K562 (cell line): ENCODE measurements at regions not wholly inside any gene's neighbourhood (a gene's known extent, or its start where the extent isn't known, plus 50 kb on each side); places are given as distances from the start of the nearest gene placed in this dataset.
"Not testable (repeated sequence)": the region's sequence is repeated elsewhere in the genome, so short reads cannot be mapped to it uniquely, and the experiment has no call there.

Experiments
- ATAC-seq: fragments of 200-7000 bp; cut with Tn5 transposase; 3 replicates; pipeline ENCODE4 v1.9.1; 2020; ENCODE audit warnings: moderate library complexity
- BruUV-seq: library from RNA; stranded (reverse); fragments of 400-500 nt; replicated peaks from 2 replicates; lab custom pipeline; 2021; lab: Mats Ljungman, UMichigan
- CTCF ChIA-PET: fragments of 300-600 bp; formaldehyde crosslinking; extraction: SDS; loops from one replicate; lab custom pipeline; 2021; ENCODE audit warnings: low intra/inter-chr PET ratio; lab: Yijun Ruan, JAX
- POLR2A ChIA-PET: fragments of 300-600, 350-650 bp; sonication (Branson Sonifier 250); formaldehyde crosslinking; extraction: SDS; loops from one replicate; lab custom pipeline; 2021; ENCODE audit warnings: antibody characterized with exemption, inconsistent platforms; lab: Yijun Ruan, JAX
- DNase-seq, 4 experiments: peaks; one replicate each; pipeline versions ENCODE4 v3.0.0 to v3.0.0-alpha.2; 2011 to 2018; ENCODE audit warnings: low spot score in 3 of 4, mixed read lengths in 3 of 4; ENCODE audit errors: extremely low read depth in 1 of 4
- FAIRE-seq: peaks from 2 replicates; lab custom pipeline; 2011; peaks lifted over from hg19 to GRCh38; lab: Jason Lieb, UNC
- H2AFZ ChIP-seq: 2 replicates; pipeline ENCODE4 v1.6.0; 2011; ENCODE audit warnings: low read depth, low read length, control low read depth, inconsistent platforms
- H3K27ac ChIP-seq: fragments of 200-600 bp; 3 replicates; pipeline ENCODE4 v1.8.0; 2011; ENCODE audit warnings: low read depth, mild to moderate bottlenecking, control low read depth, inconsistent platforms, low read length, moderate library complexity, mixed read lengths; ENCODE audit errors: extremely low read depth
- H3K27me3 ChIP-seq, 2 experiments: fragments of 300-600 bp in 1 of 2; 2 replicates in 1 of 2; 3 replicates in 1 of 2; pipeline versions ENCODE4 v1.6.0 to v1.8.0; 2011; ENCODE audit warnings: inconsistent platforms in 2 of 2, low read length in 2 of 2, mild to moderate bottlenecking in 1 of 2, mixed read lengths in 1 of 2, moderate library complexity in 1 of 2; ENCODE audit not compliant: control insufficient read depth in 2 of 2, insufficient read depth in 2 of 2
- H3K36me3 ChIP-seq: fragments of 300-600 bp; 3 replicates; pipeline ENCODE4 v1.8.0; 2011; ENCODE audit warnings: mild to moderate bottlenecking, low read length, inconsistent platforms; ENCODE audit not compliant: control insufficient read depth, insufficient read depth
- H3K4me1 ChIP-seq, 2 experiments: fragments of 200-600 bp in 1 of 2; replicated peaks in 1 of 2; 2 replicates in 1 of 2; 3 replicates in 1 of 2; pipeline versions ENCODE4 v1.5.1 to v1.8.0; 2011; ENCODE audit warnings: inconsistent platforms in 2 of 2, low read length in 2 of 2, mild to moderate bottlenecking in 1 of 2, mixed read lengths in 1 of 2, moderate library complexity in 1 of 2; ENCODE audit not compliant: control insufficient read depth in 2 of 2, insufficient read depth in 2 of 2
- H3K4me2 ChIP-seq: 2 replicates; pipeline ENCODE4 v1.6.1; 2011; ENCODE audit warnings: low read length, control low read depth, inconsistent platforms, mixed read lengths; ENCODE audit not compliant: insufficient read depth
- H3K4me3 ChIP-seq: fragments of 200-600 bp; sonication (generic), shearing (Covaris generic); 2 replicates; pipeline ENCODE4 v1.5.1; 2016; ENCODE audit warnings: control low read depth, inconsistent platforms
- H3K79me2 ChIP-seq: fragments of 200-600 bp; 3 replicates; pipeline ENCODE4 v1.8.0; 2011; ENCODE audit warnings: low read length, inconsistent platforms; ENCODE audit not compliant: control insufficient read depth, insufficient read depth
- H3K9ac ChIP-seq, 2 experiments: 2 replicates each; pipeline versions ENCODE4 v1.6.0 to v1.6.1; 2011; ENCODE audit warnings: low read depth in 2 of 2, low read length in 2 of 2, control low read depth in 1 of 2, inconsistent platforms in 1 of 2, mild to moderate bottlenecking in 1 of 2, mixed read lengths in 1 of 2; ENCODE audit not compliant: insufficient read depth in 1 of 2
- H3K9me1 ChIP-seq: one replicate; pipeline ENCODE4 v1.6.0; 2011; ENCODE audit warnings: inconsistent platforms, mild to moderate bottlenecking, low read length, moderate library complexity; ENCODE audit not compliant: control insufficient read depth, insufficient read depth
- H3K9me3 ChIP-seq: replicated peaks from 2 replicates; pipeline ENCODE4 v1.5.1; 2011; ENCODE audit warnings: low read depth, low read length, inconsistent platforms; ENCODE audit not compliant: control insufficient read depth, insufficient read depth
- H4K20me1 ChIP-seq: replicated peaks from 2 replicates; pipeline ENCODE4 v1.6.1; 2011; ENCODE audit warnings: low read length, inconsistent platforms, mixed read lengths; ENCODE audit not compliant: control insufficient read depth, insufficient read depth
- TSC22D4 ChIP-seq: fragments of 450-650 bp; IDR thresholded peaks from 2 replicates; pipeline ENCODE4 v1.6.1; 2016; ENCODE audit warnings: missing genetic modification characterization, missing biosample characterization, control low read depth
- WGBS: fragments of 100-300 bp; shearing (Covaris generic); methylation state at CpG from one replicate; pipeline ENCODE4 v1.1.6; 2016; ENCODE audit warnings: low coverage, mixed read lengths; ENCODE audit not compliant: insufficient coverage; ENCODE audit errors: missing lambda C conversion rate; 5-methylcytosine and 5-hydroxymethylcytosine counted together
- in situ Hi-C: fragments of 300-500 bp; cut with MboI; formaldehyde crosslinking; loops from 4 replicates; pipeline ENCODE4 v1.15.0; 2018; ENCODE audit warnings: inconsistent platforms, mixed read lengths
- intact Hi-C: fragments of 100-400 bp; cut with micrococcal nuclease; formaldehyde crosslinking; loops from 2 replicates; pipeline ENCODE4 v1.14.2; 2022
- TF ChIP-seq, protein P1 (sequence below): fragments of 250-450 bp; sonication (Bioruptor Pico); IDR thresholded peaks from 2 replicates; pipeline ENCODE4 v1.8.0; 2021; ENCODE audit warnings: mild to moderate bottlenecking, moderate library complexity
- TF ChIP-seq, protein P2 (sequence below): fragments of 450-650 bp; formaldehyde crosslinking; IDR thresholded peaks from 2 replicates; pipeline ENCODE4 v1.4.0; 2022; ENCODE audit warnings: mild to moderate bottlenecking, moderate library complexity

DNA sequence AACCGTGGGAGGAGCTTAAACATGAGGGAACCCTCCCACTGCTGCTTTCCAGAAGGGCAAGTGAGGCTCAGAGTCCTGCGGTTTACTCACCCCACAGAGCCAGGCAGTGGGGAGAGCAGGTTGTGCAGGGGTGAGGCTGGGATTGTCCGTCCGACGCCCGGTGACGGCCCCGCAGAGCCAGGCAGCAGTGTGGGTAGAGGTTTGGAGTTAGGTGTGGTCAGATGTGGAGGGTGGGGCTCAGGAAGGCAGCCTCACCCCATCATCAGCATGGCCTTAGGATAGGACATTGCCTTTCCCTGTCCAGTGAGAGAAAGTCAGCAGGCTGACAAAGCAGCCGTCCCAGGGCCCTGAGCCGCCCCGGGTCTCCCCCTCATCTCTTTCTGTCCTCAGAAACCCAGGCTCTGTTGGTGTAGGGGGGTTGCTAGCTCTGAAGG, 234.6 kb downstream of the DLL1 start (continued):
- TF ChIP-seq, protein P1, sequence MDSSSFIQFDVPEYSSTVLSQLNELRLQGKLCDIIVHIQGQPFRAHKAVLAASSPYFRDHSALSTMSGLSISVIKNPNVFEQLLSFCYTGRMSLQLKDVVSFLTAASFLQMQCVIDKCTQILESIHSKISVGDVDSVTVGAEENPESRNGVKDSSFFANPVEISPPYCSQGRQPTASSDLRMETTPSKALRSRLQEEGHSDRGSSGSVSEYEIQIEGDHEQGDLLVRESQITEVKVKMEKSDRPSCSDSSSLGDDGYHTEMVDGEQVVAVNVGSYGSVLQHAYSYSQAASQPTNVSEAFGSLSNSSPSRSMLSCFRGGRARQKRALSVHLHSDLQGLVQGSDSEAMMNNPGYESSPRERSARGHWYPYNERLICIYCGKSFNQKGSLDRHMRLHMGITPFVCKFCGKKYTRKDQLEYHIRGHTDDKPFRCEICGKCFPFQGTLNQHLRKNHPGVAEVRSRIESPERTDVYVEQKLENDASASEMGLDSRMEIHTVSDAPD (CRISPR knock-in tag): no peak
- TF ChIP-seq, protein P2, sequence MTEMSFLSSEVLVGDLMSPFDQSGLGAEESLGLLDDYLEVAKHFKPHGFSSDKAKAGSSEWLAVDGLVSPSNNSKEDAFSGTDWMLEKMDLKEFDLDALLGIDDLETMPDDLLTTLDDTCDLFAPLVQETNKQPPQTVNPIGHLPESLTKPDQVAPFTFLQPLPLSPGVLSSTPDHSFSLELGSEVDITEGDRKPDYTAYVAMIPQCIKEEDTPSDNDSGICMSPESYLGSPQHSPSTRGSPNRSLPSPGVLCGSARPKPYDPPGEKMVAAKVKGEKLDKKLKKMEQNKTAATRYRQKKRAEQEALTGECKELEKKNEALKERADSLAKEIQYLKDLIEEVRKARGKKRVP (CRISPR knock-in tag): no peak
- no peak for TF ChIP-seq TSC22D4

DNA sequence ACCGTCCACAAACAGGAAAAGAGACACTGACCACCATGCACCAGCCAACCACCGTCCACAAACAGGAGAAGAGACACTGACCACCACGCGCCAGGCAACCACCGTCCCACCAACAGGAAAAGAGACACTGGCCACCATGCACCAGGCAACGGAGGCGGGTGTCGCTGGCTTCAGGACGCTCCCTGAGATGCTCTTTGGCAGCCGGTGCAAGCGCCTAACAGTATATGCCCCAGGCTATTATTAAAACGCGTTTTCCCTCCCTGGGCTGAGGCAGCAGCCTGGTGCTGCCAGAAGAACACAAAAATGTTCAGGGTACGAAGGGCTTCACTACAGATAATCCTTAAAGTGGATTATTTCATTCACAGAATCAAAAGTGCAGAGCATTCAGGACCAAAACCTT, 235.1 kb downstream of the DLL1 start:
- peaks cover 0 to 24% of the 10 kb centered on the region in 2 experiments; a peak in 3 of 5 replicates for H3K27me3 ChIP-seq
- H4K20me1 ChIP-seq, H3K36me3 ChIP-seq, H3K9ac ChIP-seq, H3K9me3 ChIP-seq, H3K4me3 ChIP-seq, H3K4me2 ChIP-seq, CTCF ChIA-PET, intact Hi-C loops, H3K9me1 ChIP-seq, BruUV-seq, H2AFZ ChIP-seq, DNase-seq, in situ Hi-C loops, H3K4me1 ChIP-seq, H3K79me2 ChIP-seq, POLR2A ChIA-PET, FAIRE-seq, H3K27ac ChIP-seq, ATAC-seq: not testable (repeated sequence)
- WGBS: 2% methylated on average over 12 of the region's 14 CpGs
